HEK293T (cell line): ENCODE measurements at regions not wholly inside any gene's neighbourhood (a gene's known extent, or its start where the extent isn't known, plus 50 kb on each side); places are given as distances from the start of the nearest gene placed in this dataset.
A peak's percentile ranks its signal among the peaks of the same experiment; 100 is the strongest.

ENCODE experiments used
- CTCF ChIA-PET: fragments of 350-600 bp; formaldehyde crosslinking; extraction: SDS; loops from one replicate; lab custom pipeline; 2021; ENCODE audit warnings: antibody characterized with exemption, inconsistent platforms; lab: Yijun Ruan, JAX
- POLR2A ChIA-PET: fragments of 350-600 bp; formaldehyde crosslinking; extraction: SDS; loops from one replicate; lab custom pipeline; 2020; ENCODE audit warnings: antibody characterized with exemption, inconsistent platforms; lab: Yijun Ruan, JAX
- DNase-seq: peaks from one replicate; pipeline ENCODE4 v3.0.0; 2012; ENCODE audit warnings: mixed read lengths; ENCODE audit errors: extremely low spot score
- ARNT ChIP-seq: fragments of 450-650 bp; IDR thresholded peaks from 2 replicates; pipeline ENCODE4 v1.6.1; 2017; ENCODE audit warnings: mild to moderate bottlenecking
- BHLHE40 ChIP-seq: fragments of 450-650 bp; IDR thresholded peaks from 2 replicates; pipeline ENCODE4 v1.6.1; 2016; ENCODE audit warnings: mild to moderate bottlenecking, moderate library complexity, borderline replicate concordance
- CTBP1 ChIP-seq: fragments of 450-650 bp; IDR thresholded peaks from 2 replicates; pipeline ENCODE4 v1.6.1; 2016; ENCODE audit warnings: borderline replicate concordance
- ELF4 ChIP-seq: fragments of 450-650 bp; IDR thresholded peaks from 2 replicates; pipeline ENCODE4 v1.6.1; 2017; ENCODE audit warnings: antibody characterized with exemption
- FOXA1 ChIP-seq: fragments of 450-650 bp; IDR thresholded peaks from 2 replicates; pipeline ENCODE4 v1.6.1; 2016; ENCODE audit warnings: mild to moderate bottlenecking
- FOXK2 ChIP-seq: fragments of 450-650 bp; IDR thresholded peaks from 2 replicates; pipeline ENCODE4 v1.6.1; 2016; ENCODE audit warnings: mild to moderate bottlenecking
- FOXM1 ChIP-seq: fragments of 450-650 bp; IDR thresholded peaks from 2 replicates; pipeline ENCODE4 v1.6.1; 2017; ENCODE audit warnings: mild to moderate bottlenecking, borderline replicate concordance
- HDGF ChIP-seq: fragments of 450-650 bp; IDR thresholded peaks from 2 replicates; pipeline ENCODE4 v1.6.1; 2017; ENCODE audit warnings: antibody characterized with exemption, borderline replicate concordance
- L3MBTL2 ChIP-seq: fragments of 450-650 bp; conservative IDR thresholded peaks from 2 replicates; pipeline ENCODE4 v1.6.1; 2016; ENCODE audit warnings: mild to moderate bottlenecking
- LEF1 ChIP-seq: fragments of 450-650 bp; IDR thresholded peaks from 2 replicates; pipeline ENCODE4 v1.6.1; 2017; ENCODE audit warnings: mild to moderate bottlenecking, borderline replicate concordance
- NFRKB ChIP-seq: fragments of 450-650 bp; IDR thresholded peaks from 2 replicates; pipeline ENCODE4 v1.6.1; 2016; ENCODE audit warnings: mild to moderate bottlenecking, moderate library complexity
- PKNOX1 ChIP-seq: fragments of 450-650 bp; IDR thresholded peaks from 2 replicates; pipeline ENCODE4 v1.6.1; 2016
- SP1 ChIP-seq: fragments of 450-650 bp; IDR thresholded peaks from 2 replicates; pipeline ENCODE4 v1.6.1; 2017
- SUZ12 ChIP-seq: fragments of 450-650 bp; IDR thresholded peaks from 2 replicates; pipeline ENCODE4 v1.6.1; 2016; ENCODE audit warnings: mild to moderate bottlenecking
- TARDBP ChIP-seq: fragments of 450-650 bp; IDR thresholded peaks from 2 replicates; pipeline ENCODE4 v1.6.1; 2016
- ZNF384 ChIP-seq: fragments of 450-650 bp; IDR thresholded peaks from 2 replicates; pipeline ENCODE4 v1.6.1; 2016

- POLR2A ChIA-PET = no interaction called here
- no peak for TF ChIP-seq NFRKB
- no peak for TF ChIP-seq ZNF384
- TF ChIP-seq PKNOX1 = no peak
- no peak for TF ChIP-seq SP1
- TF ChIP-seq TARDBP = no peak
- CTCF ChIA-PET = no interaction called here
- no peak for DNase-seq
These were observed 2275.5 kb downstream of the MAT2B start for GRCh38 chr5:165780901-165781300.

- CTCF ChIA-PET = no interaction called here
- no peak for DNase-seq
- POLR2A ChIA-PET = no interaction called here
- TF ChIP-seq HDGF (no peak), SP1 (no peak), CTBP1 (no peak), FOXK2 (no peak), BHLHE40 (no peak), SUZ12 (no peak), LEF1 (no peak), L3MBTL2 (no peak), NFRKB (no peak), ELF4 (no peak), FOXM1 (no peak), TARDBP (no peak), ZNF384 (no peak), FOXA1 (no peak), ARNT (no peak), PKNOX1 (no peak)
These were observed 2276.3 kb downstream of the MAT2B start for GRCh38 chr5:165781738-165782137.

GRCh38 chr5:165783024-165783423 is 2277.6 kb downstream of the MAT2B start:
- no peak for DNase-seq
- POLR2A ChIA-PET = no interaction called here
- no peak for TF ChIP-seq CTBP1
- no peak for TF ChIP-seq TARDBP
- no peak for TF ChIP-seq HDGF
- no peak for TF ChIP-seq SP1
- CTCF ChIA-PET = no interaction called here

- ChIA-PET CTCF (no interaction called here), POLR2A (no interaction called here)
- TF ChIP-seq ARNT (no peak), PKNOX1 (no peak)
- no peak for DNase-seq
These were observed 2280.7 kb downstream of the MAT2B start for GRCh38 chr5:165786073-165786472.

- POLR2A ChIA-PET = no interaction called here
- TF ChIP-seq NFRKB (no peak), L3MBTL2 (no peak), SP1 (no peak), FOXA1 (no peak), ARNT (no peak), SUZ12 (no peak), FOXM1 (no peak), LEF1 (no peak), ELF4 (no peak), BHLHE40 (no peak), FOXK2 (no peak), CTBP1 (no peak), PKNOX1 (no peak), TARDBP (no peak), HDGF (no peak), ZNF384 (no peak)
- CTCF ChIA-PET = no interaction called here
- no peak for DNase-seq
These were observed 2289.7 kb downstream of the MAT2B start for GRCh38 chr5:165795073-165795472.

- CTCF ChIA-PET = no interaction called here
- POLR2A ChIA-PET = no interaction called here
- DNase-seq = peak; percentile 6
- TF ChIP-seq ZNF384 (no peak), SP1 (no peak), BHLHE40 (no peak), LEF1 (no peak), PKNOX1 (no peak), FOXK2 (no peak), FOXM1 (no peak), L3MBTL2 (no peak), NFRKB (no peak), ELF4 (no peak)
These were observed 2300.3 kb downstream of the MAT2B start for GRCh38 chr5:165805756-165806155.
